ENCODE measurements at regions not wholly inside any gene's neighbourhood (a gene's known extent, or its start where the extent isn't known, plus 50 kb on each side); places are given as distances from the start of the nearest gene placed in this dataset.

- POLR2A ChIA-PET = no interaction called here
- Histone ChIP-seq H3K4me1 (ENCODE audit: control insufficient read depth, insufficient read depth, low read length) (no peaks in the 10 kb centered on the region), H3K9me3 (replicated peaks; ENCODE audit: control insufficient read depth, insufficient read depth, low read length) (no peaks in the 10 kb centered on the region), H3K4me2 (ENCODE audit: control insufficient read depth, insufficient read depth) (no peak overlapping the region), H3K27me3 (replicated peaks in 1 of 2; ENCODE audit: control insufficient read depth in 2 of 2, insufficient read depth in 2 of 2, low read length in 1 of 2) (no peaks in the 10 kb centered on the region), H3K9ac (ENCODE audit: control insufficient read depth, insufficient read depth, low read length) (no peak overlapping the region), H4K20me1 (ENCODE audit: control insufficient read depth, insufficient read depth) (no peaks in the 10 kb centered on the region), H3K27ac (ENCODE audit: control insufficient read depth, insufficient read depth) (no peak overlapping the region), H3K36me3 (ENCODE audit: control insufficient read depth in 2 of 2, insufficient read depth in 2 of 2, low read length in 1 of 2) (no peaks in the 10 kb centered on the region), H3K79me2 (ENCODE audit: control insufficient read depth, insufficient read depth, low read length) (no peaks in the 10 kb centered on the region), H3K4me3 (no peak overlapping the region), H2AFZ (ENCODE audit: control insufficient read depth, low read depth, low read length) (no peak overlapping the region)
- FAIRE-seq (no peak), ATAC-seq (no peak), DNase-seq (ENCODE audit: low read depth, low spot score) (no peak)
- no TSS peak for BruUV-seq (replicated peaks)
- intact Hi-C loops (cut with micrococcal nuclease; ENCODE audit: unreplicated experiment) = loop anchor here (10.0 kb wide), 1 partner anchor 194 kb away; no protein-coding TSS in a partner anchor
- 41% methylated on average over 3 of the region's 3 CpGs for WGBS (ENCODE audit: insufficient coverage, insufficient replicate concordance, low lambda C conversion rate, missing lambda C conversion rate)
- SMC1A ChIA-PET (ENCODE audit: uncharacterized antibody, unreplicated experiment) = no interaction called here
- TF ChIP-seq JUND (IDR thresholded peaks at IDR 0.05; ENCODE audit: low read depth, low read length) = no peak
- TF ChIP-seq EED (IDR thresholded peaks at IDR 0.05; ENCODE audit: low read depth) = no peak
- TF ChIP-seq, protein P1, sequence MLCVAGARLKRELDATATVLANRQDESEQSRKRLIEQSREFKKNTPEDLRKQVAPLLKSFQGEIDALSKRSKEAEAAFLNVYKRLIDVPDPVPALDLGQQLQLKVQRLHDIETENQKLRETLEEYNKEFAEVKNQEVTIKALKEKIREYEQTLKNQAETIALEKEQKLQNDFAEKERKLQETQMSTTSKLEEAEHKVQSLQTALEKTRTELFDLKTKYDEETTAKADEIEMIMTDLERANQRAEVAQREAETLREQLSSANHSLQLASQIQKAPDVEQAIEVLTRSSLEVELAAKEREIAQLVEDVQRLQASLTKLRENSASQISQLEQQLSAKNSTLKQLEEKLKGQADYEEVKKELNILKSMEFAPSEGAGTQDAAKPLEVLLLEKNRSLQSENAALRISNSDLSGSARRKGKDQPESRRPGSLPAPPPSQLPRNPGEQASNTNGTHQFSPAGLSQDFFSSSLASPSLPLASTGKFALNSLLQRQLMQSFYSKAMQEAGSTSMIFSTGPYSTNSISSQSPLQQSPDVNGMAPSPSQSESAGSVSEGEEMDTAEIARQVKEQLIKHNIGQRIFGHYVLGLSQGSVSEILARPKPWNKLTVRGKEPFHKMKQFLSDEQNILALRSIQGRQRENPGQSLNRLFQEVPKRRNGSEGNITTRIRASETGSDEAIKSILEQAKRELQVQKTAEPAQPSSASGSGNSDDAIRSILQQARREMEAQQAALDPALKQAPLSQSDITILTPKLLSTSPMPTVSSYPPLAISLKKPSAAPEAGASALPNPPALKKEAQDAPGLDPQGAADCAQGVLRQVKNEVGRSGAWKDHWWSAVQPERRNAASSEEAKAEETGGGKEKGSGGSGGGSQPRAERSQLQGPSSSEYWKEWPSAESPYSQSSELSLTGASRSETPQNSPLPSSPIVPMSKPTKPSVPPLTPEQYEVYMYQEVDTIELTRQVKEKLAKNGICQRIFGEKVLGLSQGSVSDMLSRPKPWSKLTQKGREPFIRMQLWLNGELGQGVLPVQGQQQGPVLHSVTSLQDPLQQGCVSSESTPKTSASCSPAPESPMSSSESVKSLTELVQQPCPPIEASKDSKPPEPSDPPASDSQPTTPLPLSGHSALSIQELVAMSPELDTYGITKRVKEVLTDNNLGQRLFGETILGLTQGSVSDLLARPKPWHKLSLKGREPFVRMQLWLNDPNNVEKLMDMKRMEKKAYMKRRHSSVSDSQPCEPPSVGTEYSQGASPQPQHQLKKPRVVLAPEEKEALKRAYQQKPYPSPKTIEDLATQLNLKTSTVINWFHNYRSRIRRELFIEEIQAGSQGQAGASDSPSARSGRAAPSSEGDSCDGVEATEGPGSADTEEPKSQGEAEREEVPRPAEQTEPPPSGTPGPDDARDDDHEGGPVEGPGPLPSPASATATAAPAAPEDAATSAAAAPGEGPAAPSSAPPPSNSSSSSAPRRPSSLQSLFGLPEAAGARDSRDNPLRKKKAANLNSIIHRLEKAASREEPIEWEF (IDR thresholded peaks at IDR 0.05; ENCODE audit: insufficient replicate concordance, low read depth, low read length) = no peak
- TF ChIP-seq SRF (IDR thresholded peaks at IDR 0.05; ENCODE audit: low read depth in 2 of 2, low read length in 2 of 2) = no peak
- TF ChIP-seq KAT2A (conservative IDR thresholded peaks at IDR 0.05; ENCODE audit: control insufficient read depth, low read depth, low read length) = no peak
- TF ChIP-seq NFYB (IDR thresholded peaks at IDR 0.05; ENCODE audit: insufficient read depth, low read depth, low read length) = no peak
- TF ChIP-seq SUPT20H (IDR thresholded peaks at IDR 0.05; ENCODE audit: borderline replicate concordance, control insufficient read depth, low read depth, low read length) = no peak
- TF ChIP-seq, protein P2, sequence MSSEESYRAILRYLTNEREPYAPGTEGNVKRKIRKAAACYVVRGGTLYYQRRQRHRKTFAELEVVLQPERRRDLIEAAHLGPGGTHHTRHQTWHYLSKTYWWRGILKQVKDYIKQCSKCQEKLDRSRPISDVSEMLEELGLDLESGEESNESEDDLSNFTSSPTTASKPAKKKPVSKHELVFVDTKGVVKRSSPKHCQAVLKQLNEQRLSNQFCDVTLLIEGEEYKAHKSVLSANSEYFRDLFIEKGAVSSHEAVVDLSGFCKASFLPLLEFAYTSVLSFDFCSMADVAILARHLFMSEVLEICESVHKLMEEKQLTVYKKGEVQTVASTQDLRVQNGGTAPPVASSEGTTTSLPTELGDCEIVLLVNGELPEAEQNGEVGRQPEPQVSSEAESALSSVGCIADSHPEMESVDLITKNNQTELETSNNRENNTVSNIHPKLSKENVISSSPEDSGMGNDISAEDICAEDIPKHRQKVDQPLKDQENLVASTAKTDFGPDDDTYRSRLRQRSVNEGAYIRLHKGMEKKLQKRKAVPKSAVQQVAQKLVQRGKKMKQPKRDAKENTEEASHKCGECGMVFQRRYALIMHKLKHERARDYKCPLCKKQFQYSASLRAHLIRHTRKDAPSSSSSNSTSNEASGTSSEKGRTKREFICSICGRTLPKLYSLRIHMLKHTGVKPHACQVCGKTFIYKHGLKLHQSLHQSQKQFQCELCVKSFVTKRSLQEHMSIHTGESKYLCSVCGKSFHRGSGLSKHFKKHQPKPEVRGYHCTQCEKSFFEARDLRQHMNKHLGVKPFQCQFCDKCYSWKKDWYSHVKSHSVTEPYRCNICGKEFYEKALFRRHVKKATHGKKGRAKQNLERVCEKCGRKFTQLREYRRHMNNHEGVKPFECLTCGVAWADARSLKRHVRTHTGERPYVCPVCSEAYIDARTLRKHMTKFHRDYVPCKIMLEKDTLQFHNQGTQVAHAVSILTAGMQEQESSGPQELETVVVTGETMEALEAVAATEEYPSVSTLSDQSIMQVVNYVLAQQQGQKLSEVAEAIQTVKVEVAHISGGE (CRISPR knock-in tag; IDR thresholded peaks at IDR 0.05) = no peak
- no peak for TF ChIP-seq RAD51 (IDR thresholded peaks at IDR 0.05)
- no peak for TF ChIP-seq RBBP5 (conservative IDR thresholded peaks at IDR 0.05)
- no peak for TF ChIP-seq KLF5 (IDR thresholded peaks at IDR 0.05; ENCODE audit: partially characterized antibody)
- TF ChIP-seq TCF3 (IDR thresholded peaks at IDR 0.05; ENCODE audit: borderline replicate concordance, insufficient read depth, low read depth, low read length) = no peak
- no peak for TF ChIP-seq SMARCA5 (IDR thresholded peaks at IDR 0.05)
- RAD21 ChIA-PET (ENCODE audit: unreplicated experiment) = no interaction called here
- CTCF ChIA-PET = no interaction called here
- in situ Hi-C loops (cut with MboI) = no loop called here
Measured at GRCh38 chr18:72940509-72940908, 72.7 kb upstream of the NETO1 start.
